ENCODE measurements at regions not wholly inside any gene's neighbourhood (a gene's known extent, or its start where the extent isn't known, plus 50 kb on each side); places are given as distances from the start of the nearest gene placed in this dataset.

DNA sequence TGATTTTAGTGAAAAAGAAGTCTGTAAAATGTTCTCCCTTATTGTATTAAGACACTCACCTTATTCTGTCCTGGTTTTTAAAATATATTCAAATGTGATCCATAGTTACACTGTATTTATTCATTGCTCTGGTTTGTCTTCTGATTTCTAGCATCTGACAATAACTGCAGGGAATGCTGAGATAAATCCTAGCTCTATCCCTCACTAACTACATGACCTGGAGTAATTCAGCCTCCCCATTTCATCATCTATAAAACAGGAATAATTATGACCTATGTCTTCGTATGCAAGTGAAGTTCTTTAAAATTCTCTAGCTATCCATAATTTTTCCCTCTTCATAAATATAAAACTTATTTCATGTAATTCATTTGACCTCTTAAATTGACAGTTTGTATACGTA lies 104.0 kb upstream of the ESRRG start:
- H3K36me3 ChIP-seq (ENCODE audit: control insufficient read depth in 2 of 2, extremely low read depth in 1 of 2, insufficient read depth in 1 of 2, low read length in 1 of 2) = no peaks in the 10 kb centered on the region
- Mint-ChIP-seq H3K36me3 (no peaks in the 10 kb centered on the region), H3K4me1 (no peaks in the 10 kb centered on the region), H3K9me3 (peaks cover 0 to 17% (median 3%) of the 10 kb centered on the region in 3 donors), H3K27ac (no peak overlapping the region), H3K27me3 (no peaks in the 10 kb centered on the region), H3K4me3 (no peak overlapping the region)
- WGBS (ENCODE audit: insufficient coverage) = no CpG with 5 or more reads among the region's 2 CpGs
- H3K4me1 ChIP-seq (ENCODE audit: control insufficient read depth in 1 of 2, extremely low read depth in 1 of 2, insufficient read depth in 2 of 2, low read length in 2 of 2) = no peaks in the 10 kb centered on the region
- CTCF ChIA-PET = no interaction called here
- H3K27me3 ChIP-seq (replicated peaks in 1 of 2; ENCODE audit: control insufficient read depth in 2 of 2, extremely low read depth in 1 of 2, insufficient read depth in 2 of 2, low read length in 1 of 2) = no peaks in the 10 kb centered on the region
- no peak overlapping the region for H3K4me3 ChIP-seq (ENCODE audit: control insufficient read depth in 1 of 2, extremely low read depth in 1 of 2, low read length in 1 of 2)
- no peak overlapping the region for H3K27ac ChIP-seq (ENCODE audit: low read length)
- POLR2A ChIA-PET = no interaction called here
- H3K9me3 ChIP-seq = no peaks in the 10 kb centered on the region
- DNase-seq = no peak
- ATAC-seq (replicated peaks in 1 of 4) = no peak

DNA sequence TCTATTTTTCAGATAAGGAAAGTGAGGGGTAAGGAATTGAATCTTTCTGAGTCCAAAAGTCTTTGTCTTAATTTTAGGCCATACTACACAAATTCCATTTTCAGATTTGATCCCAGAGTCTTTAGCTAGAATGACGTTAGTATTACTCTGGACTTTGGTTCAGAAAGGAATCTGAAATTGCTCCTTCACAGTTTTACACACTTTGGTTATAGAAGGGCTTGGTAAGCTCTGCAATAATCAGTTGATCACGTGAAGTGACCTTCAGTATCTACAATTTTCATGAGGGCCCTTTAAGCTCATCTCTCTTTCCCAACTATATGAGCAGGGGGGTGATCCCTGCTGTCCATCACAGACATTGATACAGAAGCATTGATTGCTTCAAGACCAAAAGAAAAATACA lies 103.4 kb upstream of the ESRRG start:
- no peak overlapping the region for H3K27ac ChIP-seq (ENCODE audit: low read length)
- no peaks in the 10 kb centered on the region for H3K36me3 Mint-ChIP-seq
- no peaks in the 10 kb centered on the region for H3K27me3 Mint-ChIP-seq
- ChIA-PET CTCF (no interaction called here), POLR2A (no interaction called here)
- H3K27me3 ChIP-seq (replicated peaks in 1 of 2; ENCODE audit: control insufficient read depth in 2 of 2, extremely low read depth in 1 of 2, insufficient read depth in 2 of 2, low read length in 1 of 2) = no peaks in the 10 kb centered on the region
- DNase-seq (no peak), ATAC-seq (replicated peaks in 1 of 4) (no peak)
- 40% methylated on average over 1 of the region's 2 CpGs for WGBS (ENCODE audit: insufficient coverage)
- H3K4me3 ChIP-seq (ENCODE audit: control insufficient read depth in 1 of 2, extremely low read depth in 1 of 2, low read length in 1 of 2) = no peak overlapping the region
- H3K4me3 Mint-ChIP-seq = no peak overlapping the region
- H3K27ac Mint-ChIP-seq = no peak overlapping the region
- H3K9me3 Mint-ChIP-seq = peaks cover 0 to 20% (median 3%) of the 10 kb centered on the region in 3 donors
- no peaks in the 10 kb centered on the region for H3K4me1 ChIP-seq (ENCODE audit: control insufficient read depth in 1 of 2, extremely low read depth in 1 of 2, insufficient read depth in 2 of 2, low read length in 2 of 2)
- H3K9me3 ChIP-seq = no peaks in the 10 kb centered on the region
- no peaks in the 10 kb centered on the region for H3K4me1 Mint-ChIP-seq
- H3K36me3 ChIP-seq (ENCODE audit: control insufficient read depth in 2 of 2, extremely low read depth in 1 of 2, insufficient read depth in 1 of 2, low read length in 1 of 2) = no peaks in the 10 kb centered on the region

DNA sequence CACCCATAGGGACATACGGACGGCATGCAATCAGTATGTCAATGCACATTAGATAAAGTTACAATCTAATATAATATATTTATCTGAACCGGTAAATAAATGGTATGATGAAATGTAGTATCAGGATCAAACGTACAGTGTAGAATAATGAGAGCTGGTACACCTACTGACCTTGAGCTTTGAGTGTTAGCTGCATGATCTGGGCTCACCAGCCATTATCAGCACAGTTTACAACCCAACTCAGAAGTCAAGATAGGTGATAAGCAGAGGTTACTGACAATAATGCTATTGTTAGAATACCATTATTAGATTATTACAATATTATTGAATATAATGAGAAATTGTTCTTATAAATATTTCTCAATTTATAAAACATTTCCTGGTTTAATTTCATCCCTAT lies 103.0 kb upstream of the ESRRG start:
- Mint-ChIP-seq H3K4me1 (no peaks in the 10 kb centered on the region), H3K27ac (no peak overlapping the region), H3K27me3 (no peaks in the 10 kb centered on the region), H3K4me3 (no peak overlapping the region), H3K9me3 (peaks cover 0 to 19% (median 3%) of the 10 kb centered on the region in 3 donors), H3K36me3 (no peaks in the 10 kb centered on the region)
- Histone ChIP-seq H3K36me3 (ENCODE audit: control insufficient read depth in 2 of 2, extremely low read depth in 1 of 2, insufficient read depth in 1 of 2, low read length in 1 of 2) (no peaks in the 10 kb centered on the region), H3K9me3 (no peaks in the 10 kb centered on the region), H3K4me3 (ENCODE audit: control insufficient read depth in 1 of 2, extremely low read depth in 1 of 2, low read length in 1 of 2) (no peak overlapping the region), H3K4me1 (ENCODE audit: control insufficient read depth in 1 of 2, extremely low read depth in 1 of 2, insufficient read depth in 2 of 2, low read length in 2 of 2) (no peaks in the 10 kb centered on the region), H3K27ac (ENCODE audit: low read length) (no peak overlapping the region), H3K27me3 (replicated peaks in 1 of 2; ENCODE audit: control insufficient read depth in 2 of 2, extremely low read depth in 1 of 2, insufficient read depth in 2 of 2, low read length in 1 of 2) (no peaks in the 10 kb centered on the region)
- CTCF ChIA-PET = no interaction called here
- POLR2A ChIA-PET = no interaction called here
- DNase-seq = no peak
- no peak for ATAC-seq (replicated peaks in 1 of 4)
- WGBS (ENCODE audit: insufficient coverage) = no CpG with 5 or more reads among the region's 4 CpGs

DNA sequence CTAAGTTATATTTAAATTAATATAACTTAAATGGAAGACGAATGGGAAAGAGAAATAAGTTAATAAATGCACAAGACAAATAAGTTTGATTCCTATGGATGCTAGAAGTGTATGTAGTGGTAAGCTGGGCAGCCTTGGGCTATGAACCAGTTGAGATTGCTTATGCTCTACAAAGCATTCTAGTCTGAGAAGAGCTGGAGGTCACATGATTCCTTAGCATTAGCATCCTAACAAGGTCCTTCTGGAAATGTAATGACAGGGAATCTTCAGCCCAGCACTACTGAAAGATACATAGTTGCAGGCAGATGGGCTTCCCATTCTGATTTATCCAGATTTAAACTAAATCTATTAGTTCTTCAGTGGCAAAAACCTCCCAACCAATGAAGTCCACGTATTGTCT lies 102.3 kb upstream of the ESRRG start:
- Mint-ChIP-seq H3K9me3 (peaks cover 0 to 17% (median 3%) of the 10 kb centered on the region in 3 donors), H3K4me1 (no peaks in the 10 kb centered on the region), H3K36me3 (no peaks in the 10 kb centered on the region), H3K27me3 (no peaks in the 10 kb centered on the region), H3K27ac (no peak overlapping the region), H3K4me3 (no peak overlapping the region)
- ATAC-seq (replicated peaks in 1 of 4) (no peak), DNase-seq (no peak)
- Histone ChIP-seq H3K27me3 (replicated peaks in 1 of 2; ENCODE audit: control insufficient read depth in 2 of 2, extremely low read depth in 1 of 2, insufficient read depth in 2 of 2, low read length in 1 of 2) (no peaks in the 10 kb centered on the region), H3K4me1 (ENCODE audit: control insufficient read depth in 1 of 2, extremely low read depth in 1 of 2, insufficient read depth in 2 of 2, low read length in 2 of 2) (no peaks in the 10 kb centered on the region), H3K4me3 (ENCODE audit: control insufficient read depth in 1 of 2, extremely low read depth in 1 of 2, low read length in 1 of 2) (no peak overlapping the region), H3K36me3 (ENCODE audit: control insufficient read depth in 2 of 2, extremely low read depth in 1 of 2, insufficient read depth in 1 of 2, low read length in 1 of 2) (no peaks in the 10 kb centered on the region), H3K9me3 (no peaks in the 10 kb centered on the region), H3K27ac (ENCODE audit: low read length) (no peak overlapping the region)
- ChIA-PET CTCF (no interaction called here), POLR2A (no interaction called here)
- WGBS (ENCODE audit: insufficient coverage) = no CpG with 5 or more reads among the region's 2 CpGs

DNA sequence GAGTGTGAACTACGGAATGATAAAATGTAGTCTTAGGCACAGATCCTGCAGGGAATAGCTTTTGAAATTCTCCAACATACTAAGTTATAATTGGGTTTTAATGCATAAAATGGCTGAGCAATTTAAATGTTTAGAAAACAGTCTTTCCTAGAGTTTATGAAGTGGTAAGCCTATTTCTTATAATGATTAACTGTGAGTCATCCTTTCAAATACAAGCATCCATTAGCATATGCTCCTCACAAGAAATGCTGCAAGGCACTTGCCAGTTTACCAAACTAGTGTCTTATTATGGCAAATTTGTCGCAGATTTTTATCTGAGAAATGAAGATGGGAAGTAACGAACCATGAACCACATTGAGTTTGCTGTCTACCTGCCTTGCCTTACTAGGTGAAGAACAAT lies 101.3 kb upstream of the ESRRG start:
- CTCF ChIA-PET = no interaction called here
- no peaks in the 10 kb centered on the region for H3K4me1 Mint-ChIP-seq
- ATAC-seq (replicated peaks in 1 of 4) (no peak), DNase-seq (no peak)
- WGBS (ENCODE audit: insufficient coverage) = no CpG with 5 or more reads among the region's 3 CpGs
- H3K36me3 Mint-ChIP-seq = no peaks in the 10 kb centered on the region
- Histone ChIP-seq H3K27ac (ENCODE audit: low read length) (no peak overlapping the region), H3K9me3 (no peaks in the 10 kb centered on the region), H3K36me3 (ENCODE audit: control insufficient read depth in 2 of 2, extremely low read depth in 1 of 2, insufficient read depth in 1 of 2, low read length in 1 of 2) (no peaks in the 10 kb centered on the region), H3K4me1 (ENCODE audit: control insufficient read depth in 1 of 2, extremely low read depth in 1 of 2, insufficient read depth in 2 of 2, low read length in 2 of 2) (no peaks in the 10 kb centered on the region), H3K4me3 (ENCODE audit: control insufficient read depth in 1 of 2, extremely low read depth in 1 of 2, low read length in 1 of 2) (no peak overlapping the region), H3K27me3 (replicated peaks in 1 of 2; ENCODE audit: control insufficient read depth in 2 of 2, extremely low read depth in 1 of 2, insufficient read depth in 2 of 2, low read length in 1 of 2) (no peaks in the 10 kb centered on the region)
- no peak overlapping the region for H3K4me3 Mint-ChIP-seq
- H3K27me3 Mint-ChIP-seq = no peaks in the 10 kb centered on the region
- H3K9me3 Mint-ChIP-seq = peaks cover 0 to 17% (median 6%) of the 10 kb centered on the region in 3 donors
- POLR2A ChIA-PET = no interaction called here
- H3K27ac Mint-ChIP-seq = no peak overlapping the region

DNA sequence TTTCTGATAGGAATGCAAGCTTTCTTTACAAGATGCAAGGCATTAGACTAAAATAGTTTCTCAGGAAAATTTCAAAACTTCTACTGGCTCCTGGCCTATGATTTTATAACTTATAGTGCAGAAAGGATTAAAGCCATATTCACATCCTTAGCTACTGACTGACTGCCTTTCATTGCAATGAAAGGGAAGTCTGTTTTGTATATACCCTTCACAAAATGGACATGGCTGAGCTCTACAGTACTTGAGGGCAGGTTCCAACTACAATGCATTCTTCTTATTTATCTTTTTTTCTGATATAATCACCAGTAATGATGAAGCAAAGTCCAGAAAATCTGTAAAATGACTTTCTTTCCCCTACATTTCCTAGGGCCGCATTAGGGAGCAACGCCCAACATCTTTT lies 100.5 kb upstream of the ESRRG start:
- ChIA-PET POLR2A (no interaction called here), CTCF (no interaction called here)
- Mint-ChIP-seq H3K36me3 (no peaks in the 10 kb centered on the region), H3K9me3 (peaks cover 1 to 17% (median 7%) of the 10 kb centered on the region in 3 donors), H3K27me3 (no peaks in the 10 kb centered on the region), H3K4me1 (no peaks in the 10 kb centered on the region), H3K4me3 (no peak overlapping the region), H3K27ac (no peak overlapping the region)
- Histone ChIP-seq H3K36me3 (ENCODE audit: control insufficient read depth in 2 of 2, extremely low read depth in 1 of 2, insufficient read depth in 1 of 2, low read length in 1 of 2) (no peaks in the 10 kb centered on the region), H3K4me1 (ENCODE audit: control insufficient read depth in 1 of 2, extremely low read depth in 1 of 2, insufficient read depth in 2 of 2, low read length in 2 of 2) (no peaks in the 10 kb centered on the region), H3K27ac (ENCODE audit: low read length) (no peak overlapping the region), H3K4me3 (ENCODE audit: control insufficient read depth in 1 of 2, extremely low read depth in 1 of 2, low read length in 1 of 2) (no peak overlapping the region), H3K9me3 (no peaks in the 10 kb centered on the region), H3K27me3 (replicated peaks in 1 of 2; ENCODE audit: control insufficient read depth in 2 of 2, extremely low read depth in 1 of 2, insufficient read depth in 2 of 2, low read length in 1 of 2) (no peaks in the 10 kb centered on the region)
- DNase-seq = no peak
- ATAC-seq (replicated peaks in 1 of 4) = no peak
- no CpG with 5 or more reads among the region's 2 CpGs for WGBS (ENCODE audit: insufficient coverage)

DNA sequence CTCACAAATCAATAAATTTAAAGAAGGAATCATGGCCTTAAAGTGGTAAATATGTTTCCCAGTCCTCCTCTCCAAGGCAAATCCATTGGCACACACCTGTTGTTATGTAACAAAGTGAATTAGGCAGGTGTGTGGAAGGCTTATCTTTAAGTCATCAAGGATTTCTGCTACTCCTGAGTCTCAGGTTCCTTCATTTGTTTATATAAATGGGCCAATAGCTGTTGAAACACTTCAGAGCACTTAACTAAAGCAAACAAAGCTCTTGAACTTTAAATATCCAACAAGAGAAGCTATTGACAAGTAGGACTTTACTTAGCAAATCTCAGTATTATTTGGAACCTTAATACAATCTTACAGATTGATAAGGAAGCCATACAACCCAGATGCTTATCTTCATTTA lies 99.3 kb upstream of the ESRRG start:
- ATAC-seq (replicated peaks in 1 of 4) = no peak
- Mint-ChIP-seq H3K4me1 (no peaks in the 10 kb centered on the region), H3K27ac (no peak overlapping the region), H3K27me3 (no peaks in the 10 kb centered on the region), H3K4me3 (no peak overlapping the region), H3K9me3 (peaks cover 4 to 19% (median 9%) of the 10 kb centered on the region in 3 donors), H3K36me3 (no peaks in the 10 kb centered on the region)
- CTCF ChIA-PET = no interaction called here
- H3K36me3 ChIP-seq (ENCODE audit: control insufficient read depth in 2 of 2, extremely low read depth in 1 of 2, insufficient read depth in 1 of 2, low read length in 1 of 2) = no peaks in the 10 kb centered on the region
- H3K27ac ChIP-seq (ENCODE audit: low read length) = no peak overlapping the region
- no peak overlapping the region for H3K4me3 ChIP-seq (ENCODE audit: control insufficient read depth in 1 of 2, extremely low read depth in 1 of 2, low read length in 1 of 2)
- H3K9me3 ChIP-seq = no peaks in the 10 kb centered on the region
- no peak for DNase-seq
- POLR2A ChIA-PET = no interaction called here
- no peaks in the 10 kb centered on the region for H3K4me1 ChIP-seq (ENCODE audit: control insufficient read depth in 1 of 2, extremely low read depth in 1 of 2, insufficient read depth in 2 of 2, low read length in 2 of 2)
- no peaks in the 10 kb centered on the region for H3K27me3 ChIP-seq (replicated peaks in 1 of 2; ENCODE audit: control insufficient read depth in 2 of 2, extremely low read depth in 1 of 2, insufficient read depth in 2 of 2, low read length in 1 of 2)

Data from T-cell (primary cell).